ENCODE measurements at regions not wholly inside any gene's neighbourhood (a gene's known extent, or its start where the extent isn't known, plus 50 kb on each side); places are given as distances from the start of the nearest gene placed in this dataset.

- no peak for DNase-seq (ENCODE audit: low read depth, low spot score)
- in situ Hi-C loops (cut with HindIII; ENCODE audit: low sequenced_read_pairs): no loop called here
- no peak overlapping the region for H3K4me3 ChIP-seq (ENCODE audit: low read depth, low read length)
- no peak for TF ChIP-seq CTCF (IDR thresholded peaks at IDR 0.05; ENCODE audit: low read depth, low read length)
Observed at GRCh38 chr6:167682546-167683027, 144.1 kb upstream of the AFDN start.

GRCh38 chr6:167683028-167683862, 143.5 kb upstream of the AFDN start:
- no peak overlapping the region for H3K4me3 ChIP-seq (ENCODE audit: low read depth, low read length)
- TF ChIP-seq CTCF (IDR thresholded peaks at IDR 0.05; ENCODE audit: low read depth, low read length): no peak
- in situ Hi-C loops (cut with HindIII; ENCODE audit: low sequenced_read_pairs): no loop called here
- DNase-seq (ENCODE audit: low read depth, low spot score): peak; percentile 89

GRCh38 chr6:167684276-167685104, 142.2 kb upstream of the AFDN start:
- no peak overlapping the region for H3K4me3 ChIP-seq (ENCODE audit: low read depth, low read length)
- in situ Hi-C loops (cut with HindIII; ENCODE audit: low sequenced_read_pairs): no loop called here
- no peak for TF ChIP-seq CTCF (IDR thresholded peaks at IDR 0.05; ENCODE audit: low read depth, low read length)
- DNase-seq (ENCODE audit: low read depth, low spot score): no peak

- in situ Hi-C loops (cut with HindIII; ENCODE audit: low sequenced_read_pairs): no loop called here
- no peak overlapping the region for H3K4me3 ChIP-seq (ENCODE audit: low read depth, low read length)
- no peak for TF ChIP-seq CTCF (IDR thresholded peaks at IDR 0.05; ENCODE audit: low read depth, low read length)
- no peak for DNase-seq (ENCODE audit: low read depth, low spot score)
Observed at GRCh38 chr6:167685654-167686053, 141.1 kb upstream of the AFDN start.

GRCh38 chr6:167686204-167686893, 140.4 kb upstream of the AFDN start:
- no peak for TF ChIP-seq CTCF (IDR thresholded peaks at IDR 0.05; ENCODE audit: low read depth, low read length)

GRCh38 chr6:167687116-167687725, 139.5 kb upstream of the AFDN start:
- no peak overlapping the region for H3K4me3 ChIP-seq (ENCODE audit: low read depth, low read length)
- in situ Hi-C loops (cut with HindIII; ENCODE audit: low sequenced_read_pairs): no loop called here
- DNase-seq (ENCODE audit: low read depth, low spot score): no peak
- TF ChIP-seq CTCF (IDR thresholded peaks at IDR 0.05; ENCODE audit: low read depth, low read length): no peak

More at GRCh38 chr6:167686204-167686893, 140.4 kb upstream of the AFDN start:
- in situ Hi-C loops (cut with HindIII; ENCODE audit: low sequenced_read_pairs): no loop called here
- no peak overlapping the region for H3K4me3 ChIP-seq (ENCODE audit: low read depth, low read length)
- DNase-seq (ENCODE audit: low read depth, low spot score): no peak

Data from astrocyte of the spinal cord (primary cell).